Rectal smooth muscle tissue (tissue), 1 donor: ENCODE measurements at regions not wholly inside any gene's neighbourhood (a gene's known extent, or its start where the extent isn't known, plus 50 kb on each side); places are given as distances from the start of the nearest gene placed in this dataset.
"Not testable (repeated sequence)": the region's sequence is repeated elsewhere in the genome, so short reads cannot be mapped to it uniquely, and the experiment has no call there.

Experiments used
- H3K27ac ChIP-seq: one replicate; pipeline ENCODE4 v1.7.0; 2013; ENCODE audit warnings: low read depth, low read length, inconsistent platforms
- H3K27me3 ChIP-seq: one replicate; pipeline ENCODE4 v1.7.0; 2013; ENCODE audit warnings: low read length; ENCODE audit not compliant: control insufficient read depth, insufficient read depth
- H3K36me3 ChIP-seq: one replicate; pipeline ENCODE4 v1.7.0; 2013; ENCODE audit warnings: low read length; ENCODE audit not compliant: control insufficient read depth, insufficient read depth
- H3K4me1 ChIP-seq: one replicate; pipeline ENCODE4 v1.7.0; 2013; ENCODE audit warnings: low read length; ENCODE audit not compliant: control insufficient read depth, insufficient read depth
- H3K4me3 ChIP-seq: one replicate; pipeline ENCODE4 v1.7.0; 2013; ENCODE audit warnings: low read length
- H3K9ac ChIP-seq: one replicate; pipeline ENCODE4 v1.7.0; 2013; ENCODE audit warnings: low read length

DNA sequence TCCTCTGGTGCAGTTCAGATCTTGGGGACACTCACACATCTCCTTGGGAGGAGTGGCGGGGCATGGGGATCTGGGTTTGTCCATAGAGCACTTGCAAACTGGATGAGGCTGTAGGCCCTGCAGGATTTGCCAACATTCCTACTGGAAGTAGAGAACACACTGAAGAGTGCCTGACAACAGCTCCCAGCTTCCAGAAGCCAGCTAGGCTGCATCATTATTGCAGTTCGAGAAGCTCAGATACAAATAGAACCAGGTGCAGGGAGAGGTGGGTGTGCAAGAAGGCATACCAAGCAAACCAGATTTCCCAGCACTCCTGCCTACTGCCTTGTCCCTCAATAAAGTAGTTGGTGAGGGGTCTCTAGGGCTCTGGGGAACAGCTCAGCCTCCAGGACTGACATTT, 52.5 kb downstream of the RHOB start:
- Histone ChIP-seq H3K36me3 (no peaks in the 10 kb centered on the region), H3K9ac (no peak overlapping the region), H3K4me3 (no peak overlapping the region), H3K4me1 (no peaks in the 10 kb centered on the region), H3K27ac (no peak overlapping the region), H3K27me3 (no peaks in the 10 kb centered on the region)

DNA sequence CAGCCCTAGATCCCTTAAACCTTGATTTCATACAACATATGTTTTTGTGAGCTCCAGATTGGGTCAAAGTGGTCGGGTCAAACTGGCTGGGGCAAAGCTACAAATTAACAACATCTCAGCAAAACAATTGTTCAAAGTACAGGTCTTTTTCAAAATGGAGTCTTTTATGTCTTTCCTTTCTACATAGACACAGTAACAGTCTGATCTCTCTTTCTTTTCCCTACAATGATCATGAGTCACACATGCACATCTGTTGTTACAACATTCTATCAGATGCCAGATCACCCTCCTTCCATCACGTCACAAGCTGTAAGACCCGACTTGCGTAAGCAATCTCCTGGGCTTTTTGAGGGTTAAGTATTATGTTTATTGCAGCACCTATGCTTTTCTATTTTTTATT, 55.1 kb downstream of the RHOB start:
- no peaks in the 10 kb centered on the region for H3K4me1 ChIP-seq
- no peaks in the 10 kb centered on the region for H3K27me3 ChIP-seq
- no peak overlapping the region for H3K9ac ChIP-seq
- no peaks in the 10 kb centered on the region for H3K36me3 ChIP-seq
- no peak overlapping the region for H3K4me3 ChIP-seq
- H3K27ac ChIP-seq = no peak overlapping the region

DNA sequence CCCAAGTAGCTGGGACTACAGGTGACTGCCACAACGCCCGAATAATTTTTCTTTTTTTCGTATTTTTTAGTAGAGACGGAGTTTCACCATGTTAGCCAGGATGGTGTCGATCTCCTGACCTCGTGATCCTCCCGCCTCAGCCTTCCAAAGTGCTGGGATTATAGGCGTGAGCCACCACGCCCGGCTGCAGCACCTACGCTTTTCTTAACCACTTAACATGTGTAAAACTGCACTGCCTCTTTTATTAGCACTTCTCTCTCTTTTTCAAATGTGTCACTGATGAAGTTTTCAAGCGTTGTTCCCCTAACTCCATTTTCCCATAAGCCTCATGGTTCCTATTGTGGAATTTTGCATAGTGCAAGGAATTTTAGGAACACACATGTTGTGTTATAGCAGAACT, 55.6 kb downstream of the RHOB start:
- H3K27me3 ChIP-seq, H3K4me3 ChIP-seq, H3K9ac ChIP-seq, H3K27ac ChIP-seq, H3K4me1 ChIP-seq, H3K36me3 ChIP-seq: not testable (repeated sequence)

GRCh38 chr2:20504174-20504573, 57.3 kb downstream of the RHOB start:
- Histone ChIP-seq H3K36me3 (no peaks in the 10 kb centered on the region), H3K4me1 (no peaks in the 10 kb centered on the region), H3K4me3 (no peak overlapping the region), H3K27me3 (no peaks in the 10 kb centered on the region), H3K27ac (no peak overlapping the region), H3K9ac (no peak overlapping the region)

DNA sequence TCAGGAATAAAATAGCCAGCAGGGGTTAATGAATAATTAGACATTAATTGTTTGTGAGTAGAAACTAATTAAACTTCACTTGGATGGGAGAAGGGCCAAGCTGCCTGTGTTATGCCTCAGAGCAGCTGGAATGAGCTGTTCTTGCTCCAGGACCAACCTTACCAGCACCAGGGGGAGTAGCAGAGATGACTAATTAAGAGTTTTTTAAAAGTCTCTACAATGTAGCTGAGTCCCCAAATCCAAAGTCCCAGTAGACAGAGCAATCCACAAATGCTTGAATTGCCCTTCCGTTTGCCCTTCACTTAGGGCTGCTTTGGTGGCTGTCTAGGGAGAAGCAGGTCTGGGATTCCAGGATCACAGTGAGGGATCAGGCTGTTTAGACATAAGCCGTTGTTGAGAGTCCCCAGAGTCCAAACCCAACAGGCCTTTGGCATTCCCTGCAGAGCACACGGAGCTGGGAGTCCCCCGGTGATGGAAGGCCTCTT, 59.4 kb downstream of the RHOB start:
- H3K4me3 ChIP-seq = no peak overlapping the region
- H3K9ac ChIP-seq = no peak overlapping the region
- no peaks in the 10 kb centered on the region for H3K36me3 ChIP-seq
- H3K27ac ChIP-seq = no peak overlapping the region
- no peaks in the 10 kb centered on the region for H3K4me1 ChIP-seq
- no peaks in the 10 kb centered on the region for H3K27me3 ChIP-seq

- Histone ChIP-seq H3K9ac (no peak overlapping the region), H3K36me3 (no peaks in the 10 kb centered on the region), H3K27ac (no peak overlapping the region), H3K27me3 (no peaks in the 10 kb centered on the region), H3K4me1 (no peaks in the 10 kb centered on the region), H3K4me3 (no peak overlapping the region)
Measured at GRCh38 chr2:20507166-20507692, 60.4 kb downstream of the RHOB start.

GRCh38 chr2:20507711-20508110, 60.8 kb downstream of the RHOB start:
- no peak overlapping the region for H3K27ac ChIP-seq
- H3K36me3 ChIP-seq = no peaks in the 10 kb centered on the region
- no peaks in the 10 kb centered on the region for H3K27me3 ChIP-seq
- no peak overlapping the region for H3K9ac ChIP-seq
- H3K4me1 ChIP-seq = no peaks in the 10 kb centered on the region
- H3K4me3 ChIP-seq = no peak overlapping the region

DNA sequence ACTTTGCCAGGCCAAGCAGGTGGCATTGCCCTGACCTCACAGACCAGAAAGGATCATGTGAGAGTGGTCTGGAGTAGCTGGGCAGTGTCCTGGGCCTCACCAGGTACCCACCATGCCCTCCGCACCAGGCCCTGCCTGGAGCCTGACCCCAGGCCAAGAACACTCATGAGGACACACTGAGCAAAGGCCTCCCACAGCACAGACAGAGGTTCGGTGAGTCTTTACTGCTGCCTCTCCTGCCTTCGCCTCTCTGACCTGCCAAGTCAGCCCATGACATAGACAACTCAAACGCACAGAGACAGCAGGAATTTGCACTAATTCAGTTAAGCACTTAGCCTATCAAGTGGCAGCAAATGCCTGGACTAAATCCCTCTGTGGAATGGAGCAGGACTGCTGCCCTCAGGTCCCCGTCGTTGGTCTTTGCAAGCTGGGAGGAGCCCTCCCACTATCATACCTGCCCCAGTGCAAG, 62.5 kb downstream of the RHOB start:
- Histone ChIP-seq H3K4me1 (no peaks in the 10 kb centered on the region), H3K9ac (no peak overlapping the region), H3K27me3 (no peaks in the 10 kb centered on the region), H3K4me3 (no peak overlapping the region), H3K27ac (no peak overlapping the region), H3K36me3 (no peaks in the 10 kb centered on the region)

- H3K4me3 ChIP-seq = no peak overlapping the region
- H3K36me3 ChIP-seq = no peaks in the 10 kb centered on the region
- no peak overlapping the region for H3K27ac ChIP-seq
- no peaks in the 10 kb centered on the region for H3K4me1 ChIP-seq
- no peak overlapping the region for H3K9ac ChIP-seq
- H3K27me3 ChIP-seq = no peaks in the 10 kb centered on the region
Measured at GRCh38 chr2:20509770-20510490, 63.1 kb downstream of the RHOB start.

DNA sequence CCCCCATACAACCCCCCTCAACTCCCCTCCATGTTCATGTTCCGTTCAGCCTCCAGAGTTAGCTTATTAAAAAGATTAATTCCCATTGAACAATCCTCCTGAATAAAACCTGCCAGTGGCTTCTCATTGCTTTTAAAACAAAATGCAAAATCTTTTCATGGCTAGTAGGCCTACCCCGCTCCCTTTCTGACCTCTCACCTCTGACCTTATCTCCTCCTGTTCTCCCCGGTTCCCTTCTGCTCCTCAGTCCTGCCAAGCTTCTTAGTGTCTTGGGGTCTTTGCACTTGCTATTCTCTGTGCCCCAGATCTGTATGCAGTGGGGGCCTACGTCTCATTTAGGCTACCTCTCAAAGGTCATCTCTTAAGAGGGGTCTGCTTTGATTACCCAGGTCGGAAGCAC, 64.3 kb downstream of the RHOB start:
- H3K27ac ChIP-seq = no peak overlapping the region
- H3K27me3 ChIP-seq = no peaks in the 10 kb centered on the region
- no peaks in the 10 kb centered on the region for H3K36me3 ChIP-seq
- no peaks in the 10 kb centered on the region for H3K4me1 ChIP-seq
- H3K4me3 ChIP-seq = no peak overlapping the region
- H3K9ac ChIP-seq = no peak overlapping the region

- no peak overlapping the region for H3K4me3 ChIP-seq
- no peak overlapping the region for H3K9ac ChIP-seq
- H3K36me3 ChIP-seq = no peaks in the 10 kb centered on the region
- H3K4me1 ChIP-seq = peaks cover 2% of the 10 kb centered on the region
- H3K27ac ChIP-seq = no peak overlapping the region
- no peaks in the 10 kb centered on the region for H3K27me3 ChIP-seq
Measured at GRCh38 chr2:20512061-20512605, 65.3 kb downstream of the RHOB start.

- Histone ChIP-seq H3K9ac (no peak overlapping the region), H3K27ac (no peak overlapping the region), H3K27me3 (no peaks in the 10 kb centered on the region), H3K4me1 (peaks cover 2% of the 10 kb centered on the region), H3K4me3 (no peak overlapping the region), H3K36me3 (no peaks in the 10 kb centered on the region)
Measured at GRCh38 chr2:20513946-20514345, 67.1 kb downstream of the RHOB start.
